Keratinocyte (primary cell): ENCODE measurements at regions not wholly inside any gene's neighbourhood (a gene's known extent, or its start where the extent isn't known, plus 50 kb on each side); places are given as distances from the start of the nearest gene placed in this dataset.

ENCODE experiments used
- CTCF ChIP-seq, 3 experiments: IDR thresholded peaks in 1 of 3; conservative IDR thresholded peaks in 1 of 3; optimal IDR thresholded peaks in 1 of 3; 2 replicates in 2 of 3; 3 replicates in 1 of 3; pipeline versions ENCODE3 to v1.5.1; 2011; ENCODE audit warnings: low read length in 3 of 3, mild to moderate bottlenecking in 3 of 3, moderate library complexity in 2 of 3, control low read depth in 1 of 3, inconsistent platforms in 1 of 3; ENCODE audit not compliant: insufficient read depth in 2 of 3; ENCODE audit errors: extremely low read depth in 1 of 3
- EZH2 ChIP-seq: IDR thresholded peaks from one replicate; pipeline ENCODE4 v1.6.1; 2012; ENCODE audit warnings: inconsistent platforms, mild to moderate bottlenecking, low read length, moderate library complexity

- TF ChIP-seq EZH2 (no peak), CTCF (optimal IDR thresholded peaks at IDR 0.05 in 1 of 3, IDR thresholded peaks at IDR 0.05 in 1 of 3, conservative IDR thresholded peaks at IDR 0.05 in 1 of 3; ENCODE audit: extremely low read depth in 1 of 3, insufficient read depth in 2 of 3, low read length in 3 of 3) (no peak)
Observed at GRCh38 chr14:97106609-97107008, 309.4 kb downstream of the VRK1 start.
